B cell (primary cell): ENCODE measurements at regions not wholly inside any gene's neighbourhood (a gene's known extent, or its start where the extent isn't known, plus 50 kb on each side); places are given as distances from the start of the nearest gene placed in this dataset.

Experiments used
- CTCF ChIP-seq: fragments of 200-600 bp; IDR thresholded peaks from one replicate; pipeline ENCODE4 v1.8.0; 2022; ENCODE audit warnings: antibody characterized with exemption, mild to moderate bottlenecking
- EZH2 ChIP-seq: IDR thresholded peaks from 2 replicates; pipeline ENCODE4 v1.6.1; 2012; ENCODE audit warnings: borderline replicate concordance, low read depth, mild to moderate bottlenecking, moderate library complexity, low read length; ENCODE audit not compliant: insufficient read depth, poor library complexity, severe bottlenecking

GRCh38 chr5:2357309-2357708 lies 394.2 kb downstream of the IRX2 start:
- TF ChIP-seq EZH2 (no peak), CTCF (no peak)
